Stimulated activated CD4-positive, alpha-beta T cell treated with anti-CD3 and anti-CD28 coated beads, Interleukin-2, amount 100 ng/mL, for 24 hours (primary cell): ENCODE measurements at regions not wholly inside any gene's neighbourhood (a gene's known extent, or its start where the extent isn't known, plus 50 kb on each side); places are given as distances from the start of the nearest gene placed in this dataset.

ENCODE experiments used
- DNase-seq, 2 donors: peaks; one replicate each; pipeline ENCODE4 v3.0.0-alpha.2; 2020

DNA sequence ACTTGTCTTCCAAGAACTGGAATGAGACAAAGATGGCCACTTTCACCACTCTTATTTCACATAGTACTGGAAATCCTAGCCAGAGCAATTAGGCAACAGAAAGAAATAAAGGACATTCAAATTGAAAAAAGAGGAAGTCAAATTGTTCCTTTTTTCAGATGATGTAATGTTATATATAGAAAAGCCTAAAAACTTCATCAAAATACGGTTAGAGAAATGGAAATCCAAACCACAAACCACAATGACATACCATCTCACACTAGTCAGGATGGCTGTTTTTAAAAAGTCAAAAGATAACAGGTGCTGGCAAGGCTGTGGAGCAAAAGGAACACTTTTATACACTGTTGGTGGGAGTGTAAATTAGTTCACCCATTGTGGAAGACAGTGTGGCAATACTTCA lies 113.3 kb upstream of the SPRY2 start:
- no peak for DNase-seq

DNA sequence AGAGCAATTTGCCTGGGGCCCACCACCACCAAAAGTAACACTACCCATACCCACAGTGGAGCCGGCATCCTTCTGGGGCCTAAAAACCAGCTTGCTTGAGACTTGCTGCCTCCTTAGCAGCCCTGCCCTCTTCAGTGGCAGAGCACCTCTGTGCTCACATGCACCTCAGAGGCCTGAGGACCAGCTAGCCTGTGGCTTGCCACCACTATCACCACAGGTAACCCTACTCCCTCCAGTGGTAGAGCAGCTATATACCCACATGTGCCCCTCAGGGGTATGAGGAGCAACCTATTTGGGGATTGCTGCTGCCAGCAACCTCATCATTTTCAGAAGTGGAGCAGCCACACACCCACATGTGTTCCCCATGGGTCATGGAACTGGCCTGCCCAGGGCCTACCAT lies 111.4 kb upstream of the SPRY2 start:
- DNase-seq: no peak

DNA sequence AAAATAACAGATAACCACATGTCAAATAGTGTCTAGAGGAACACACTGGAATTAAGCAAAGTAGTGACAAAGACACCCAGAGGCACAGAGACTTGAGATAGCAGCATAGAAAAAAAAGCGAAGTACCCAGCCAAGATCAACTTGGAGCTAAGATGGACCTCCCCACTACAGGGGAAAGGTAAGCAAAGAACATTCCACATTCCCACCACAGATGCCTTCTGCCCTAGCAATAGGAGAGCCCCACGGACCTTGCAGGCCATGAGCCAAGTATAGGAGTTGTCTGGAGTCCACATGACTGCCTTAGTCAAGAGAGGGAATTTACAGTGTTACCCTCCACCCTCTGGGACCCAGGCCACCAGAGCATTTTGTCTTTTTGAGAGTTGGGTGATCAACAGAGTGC lies 110.7 kb upstream of the SPRY2 start:
- DNase-seq: no peak

DNA sequence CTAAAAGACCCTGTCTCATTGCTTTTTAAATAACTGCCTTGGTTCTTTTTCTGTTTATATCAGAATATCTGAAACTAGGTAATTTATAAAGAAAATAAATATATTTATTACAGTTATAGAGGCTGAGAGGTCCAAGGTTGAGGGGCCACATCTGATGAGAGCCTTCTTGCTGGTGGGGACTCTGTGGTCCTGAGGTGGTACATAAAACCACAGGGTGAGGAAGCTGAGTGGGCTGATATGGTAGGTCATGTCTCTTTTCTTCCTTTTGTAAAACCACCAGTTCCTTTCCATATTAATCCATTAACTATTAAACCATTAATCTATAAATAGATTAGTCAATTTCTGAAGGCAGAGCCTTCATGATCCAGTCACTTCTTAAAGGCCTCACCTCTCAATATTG lies 109.5 kb upstream of the SPRY2 start:
- no peak for DNase-seq

DNA sequence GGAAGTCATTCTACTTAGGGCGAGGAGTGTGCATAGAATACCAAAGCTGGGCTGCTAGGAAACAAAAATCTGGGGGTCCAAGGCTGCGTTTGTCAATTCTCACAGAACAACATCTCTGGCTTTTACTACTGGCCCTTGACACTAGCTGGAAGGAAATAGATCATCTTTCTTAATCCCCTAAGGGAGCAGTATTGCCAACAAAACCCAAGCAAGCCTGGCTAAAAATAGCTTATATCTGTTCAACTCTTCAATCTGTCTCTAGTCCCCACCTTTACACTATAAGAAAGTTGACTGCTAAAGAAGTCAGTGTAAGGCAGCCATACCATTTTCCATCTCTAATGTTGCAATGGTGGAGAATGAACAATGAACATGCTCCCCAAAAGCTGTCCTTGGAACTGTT lies 107.8 kb upstream of the SPRY2 start:
- DNase-seq: no peak

DNA sequence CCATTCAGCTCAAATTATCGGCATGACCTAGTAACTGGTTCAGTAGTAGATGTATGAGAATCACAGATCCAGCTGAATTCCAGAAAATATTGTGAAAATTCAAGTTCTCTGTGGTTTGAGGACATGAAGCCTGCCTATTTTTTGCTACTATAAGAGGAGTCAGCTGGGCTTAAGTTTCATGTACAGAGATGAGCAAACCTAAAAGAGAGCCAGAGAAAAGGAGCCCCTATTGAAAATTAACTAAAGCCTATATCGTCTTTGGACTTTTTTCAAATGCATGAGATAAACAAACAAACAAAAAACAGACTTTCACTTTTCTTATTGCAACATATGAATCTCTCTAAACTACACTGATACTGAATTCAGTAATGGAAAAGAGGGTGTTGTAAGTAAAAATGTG lies 106.8 kb upstream of the SPRY2 start:
- no peak for DNase-seq

DNA sequence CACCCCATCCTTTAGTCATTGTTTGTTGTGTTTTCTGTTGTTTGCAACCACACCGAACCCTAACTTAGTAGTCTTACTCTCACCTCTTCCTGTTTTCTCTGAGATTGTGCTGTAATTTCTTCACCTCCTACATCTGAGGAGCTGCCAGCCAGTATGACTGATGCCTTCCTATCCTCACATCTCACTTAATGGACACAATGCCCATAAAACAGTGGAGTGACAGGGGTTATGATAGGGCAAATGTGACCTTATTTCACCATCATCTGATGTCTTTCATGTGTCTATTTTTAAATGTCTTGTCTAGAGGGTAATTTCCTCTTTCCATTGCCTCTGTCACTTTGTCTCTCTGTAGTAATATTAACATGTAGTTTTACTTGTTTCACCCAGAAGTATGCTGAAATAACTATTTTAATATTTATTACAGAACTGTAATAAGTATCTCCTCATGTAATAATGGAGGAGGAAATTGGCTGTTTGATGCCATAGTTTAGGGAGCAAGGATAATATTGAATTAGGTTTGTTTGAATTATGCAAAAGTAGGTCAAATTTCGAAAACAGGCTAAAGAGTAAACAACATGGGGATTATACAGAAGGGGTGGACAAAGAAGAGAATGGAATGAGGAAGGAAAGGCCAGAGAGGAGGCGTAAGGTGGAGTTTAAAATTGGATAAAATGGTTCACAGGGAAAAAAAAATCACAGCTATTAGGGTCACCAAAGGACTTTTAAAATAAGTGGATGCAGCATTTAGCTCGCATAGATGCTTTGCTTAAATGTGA lies 103.5 kb upstream of the SPRY2 start:
- DNase-seq: no peak

DNA sequence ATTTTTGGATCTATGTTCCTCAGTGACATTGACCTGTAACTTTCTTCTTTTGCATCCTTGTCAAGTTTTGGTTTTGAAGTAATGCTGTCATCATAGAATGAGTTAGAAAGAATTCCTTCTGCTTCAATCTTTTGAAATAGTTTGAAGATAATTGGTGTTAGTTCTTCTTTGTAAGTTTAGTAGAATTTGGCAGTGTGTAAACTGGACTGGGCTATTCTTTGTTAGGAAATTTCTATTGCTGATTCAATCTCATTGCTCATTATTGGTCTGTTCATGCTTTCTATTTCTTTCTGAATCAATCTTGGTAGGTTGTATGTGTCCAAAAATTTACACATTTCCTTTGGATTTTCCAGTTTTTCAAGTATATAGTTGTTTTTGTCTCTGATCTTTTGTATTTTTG lies 101.7 kb upstream of the SPRY2 start:
- DNase-seq: no peak

DNA sequence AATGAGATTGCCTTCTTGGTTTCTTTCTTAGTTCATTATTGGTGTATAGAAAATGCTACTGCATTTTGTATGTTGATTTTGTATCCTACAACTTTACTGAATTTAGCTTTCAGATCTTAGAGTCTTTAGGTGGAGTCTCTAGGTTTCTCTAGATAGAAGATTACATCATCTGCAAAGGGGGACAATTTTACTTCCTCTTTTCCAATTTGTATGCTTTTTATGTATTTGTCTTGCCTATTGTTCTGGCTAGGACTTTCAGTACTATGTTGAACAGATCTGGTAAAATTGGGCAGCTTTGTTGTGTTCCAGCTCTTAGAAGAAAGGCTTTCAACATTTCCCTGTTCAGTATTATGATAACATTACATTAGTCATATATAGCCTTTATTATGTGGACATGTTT lies 101.0 kb upstream of the SPRY2 start:
- no peak for DNase-seq

DNA sequence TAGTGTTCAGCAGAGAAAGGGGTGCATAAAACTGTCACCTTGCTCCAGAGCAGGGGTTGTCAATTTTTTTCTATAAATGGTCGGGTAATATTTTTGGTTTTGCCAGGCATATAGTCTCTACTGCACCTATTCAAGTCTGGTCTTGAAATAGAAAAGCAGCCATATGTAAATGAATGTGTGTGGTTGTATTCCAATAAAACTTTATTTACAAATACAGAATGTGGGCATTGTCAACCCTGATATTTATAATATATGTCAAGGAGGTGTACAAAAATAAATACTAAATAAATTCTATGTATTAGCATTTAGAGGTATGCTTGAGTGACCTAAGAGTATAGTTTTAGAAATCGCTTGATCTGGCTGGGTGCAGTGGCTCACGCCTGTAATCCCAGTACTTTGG lies 97.6 kb upstream of the SPRY2 start:
- DNase-seq: no peak

DNA sequence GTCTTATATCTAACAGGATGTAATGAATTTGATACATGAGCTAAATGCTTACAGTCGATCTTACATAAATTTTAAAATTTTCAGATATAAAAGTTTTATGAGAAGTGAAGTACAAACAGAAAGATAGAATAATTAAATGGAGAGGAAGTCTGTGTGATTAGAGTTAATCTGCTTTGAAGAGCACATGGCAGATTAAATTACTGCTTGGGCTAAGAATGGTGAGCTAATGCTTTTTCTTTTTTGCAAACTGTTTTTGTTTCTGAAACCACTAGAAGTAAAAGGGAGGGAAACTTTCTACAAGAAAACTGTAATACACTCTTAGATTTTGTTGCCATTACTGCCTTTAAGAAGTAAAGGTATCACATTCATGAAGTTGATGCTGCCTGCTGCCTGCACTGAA lies 96.3 kb upstream of the SPRY2 start:
- DNase-seq: no peak

DNA sequence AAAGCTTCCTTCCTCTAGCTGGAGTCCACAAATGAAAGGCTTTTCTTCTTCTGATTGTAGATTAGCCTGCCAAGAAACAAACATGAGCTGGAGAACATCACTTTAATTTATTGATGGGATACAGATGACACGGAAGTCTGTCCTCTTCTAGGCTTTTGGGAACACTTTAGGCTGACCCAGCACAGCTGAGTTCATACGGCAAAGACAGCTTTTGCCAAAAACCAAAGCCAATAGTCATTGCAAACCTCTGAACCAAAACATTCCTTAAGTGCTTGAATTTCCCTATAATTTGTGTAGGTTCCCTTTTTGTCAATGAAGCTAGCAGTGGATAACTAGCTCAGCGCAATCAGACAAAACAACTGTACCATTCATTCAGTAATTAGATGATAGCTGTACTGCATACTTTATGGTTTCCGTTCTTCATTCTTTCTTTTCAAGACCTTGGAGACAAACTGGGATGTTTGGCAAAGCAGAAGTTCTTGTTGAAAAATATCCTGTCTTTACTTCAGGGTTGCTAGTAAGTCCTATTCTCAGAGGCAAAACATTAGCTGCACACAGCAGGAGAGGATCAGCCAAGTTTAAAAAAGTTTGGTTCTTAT lies 95.7 kb upstream of the SPRY2 start:
- no peak for DNase-seq

DNA sequence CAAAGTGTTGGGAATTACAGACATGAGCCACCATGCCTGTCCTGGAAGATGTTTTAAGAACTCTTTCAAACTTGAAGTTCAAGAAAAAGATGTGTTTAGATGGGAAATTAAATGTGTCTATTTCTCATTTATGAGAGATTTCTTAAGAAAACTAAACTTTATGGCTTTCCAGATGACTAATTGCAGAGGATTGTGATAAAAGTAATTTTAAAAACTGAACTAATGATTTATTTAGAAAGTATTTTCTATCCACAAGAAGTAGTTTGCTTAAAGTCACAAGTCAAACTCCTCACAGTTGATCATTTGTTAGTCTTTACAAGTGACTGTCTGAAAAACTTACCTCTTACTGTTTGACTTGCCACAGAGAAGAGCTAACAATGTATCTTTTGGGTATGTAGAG lies 89.6 kb upstream of the SPRY2 start:
- no peak for DNase-seq

DNA sequence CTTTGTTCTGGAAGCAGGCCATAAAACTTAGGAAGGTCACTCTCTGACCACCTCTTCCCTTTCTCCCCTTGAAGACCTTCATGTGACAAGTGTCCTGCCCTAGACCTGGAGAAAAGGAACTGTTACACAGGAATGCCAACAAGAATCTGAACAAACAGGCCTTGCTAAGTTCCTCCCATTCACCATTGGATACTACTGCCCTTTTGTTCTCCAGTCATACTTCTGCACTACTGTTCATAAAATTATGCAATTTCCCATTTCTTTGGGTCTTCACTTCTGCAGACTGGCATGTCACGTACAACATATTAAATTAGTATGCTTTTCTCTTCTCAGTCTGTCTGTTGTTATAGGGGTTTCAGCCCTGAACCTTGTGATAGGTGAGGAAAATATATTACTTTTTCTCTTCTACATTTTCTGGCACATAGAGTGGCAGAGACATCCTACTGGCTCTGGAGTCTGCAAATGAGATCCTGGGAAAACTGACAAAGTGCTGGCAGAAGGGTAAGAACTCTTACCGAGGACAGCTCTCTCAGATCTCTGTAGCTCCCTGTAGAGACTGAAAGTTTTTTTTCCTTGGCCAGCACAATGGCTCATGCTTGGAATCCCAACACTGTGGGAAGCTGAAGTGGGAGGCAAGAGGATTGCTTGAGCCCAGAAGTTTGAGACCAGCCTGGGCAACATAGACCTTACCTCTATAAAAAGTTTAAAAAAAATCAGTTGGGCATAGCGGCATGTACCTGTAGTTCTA lies 87.6 kb upstream of the SPRY2 start:
- no peak for DNase-seq

DNA sequence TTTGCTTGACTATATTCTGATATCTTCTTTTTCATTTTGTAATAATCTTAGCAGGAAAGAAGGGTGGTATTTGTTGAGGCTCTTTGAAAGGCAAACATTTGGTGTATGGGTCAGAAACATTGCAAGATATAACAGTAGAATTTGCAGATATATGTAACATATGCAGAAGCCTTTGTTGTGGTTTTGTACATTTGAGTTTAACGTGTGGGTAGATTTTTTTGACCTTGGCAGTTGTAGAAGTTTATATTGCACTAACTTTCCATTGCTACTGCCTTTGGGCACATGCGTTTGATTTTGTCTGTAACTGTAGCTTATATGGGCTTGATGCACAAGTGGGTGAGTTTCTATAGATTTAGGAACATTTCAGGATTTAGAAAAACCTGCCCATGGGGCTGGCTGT lies 78.5 kb upstream of the SPRY2 start:
- no peak for DNase-seq

DNA sequence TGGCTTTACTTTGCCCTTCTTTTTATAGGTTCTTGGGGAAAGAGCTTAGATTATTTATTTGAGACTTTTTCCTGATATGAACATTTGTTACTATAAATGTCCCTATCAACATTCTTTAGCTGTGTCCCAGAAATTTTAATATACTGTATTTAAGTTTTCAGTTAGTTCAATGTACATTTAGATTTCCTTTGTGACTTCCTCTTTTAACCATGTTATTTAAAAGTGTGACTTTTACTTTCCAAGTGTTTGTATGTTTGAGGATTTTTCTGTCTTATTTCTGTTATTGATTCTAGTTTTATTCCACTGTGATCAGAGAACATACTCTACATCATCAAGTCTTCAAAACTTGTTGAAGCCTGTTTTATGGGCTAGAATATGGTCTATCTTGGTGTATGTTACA lies 72.7 kb upstream of the SPRY2 start:
- no peak for DNase-seq

DNA sequence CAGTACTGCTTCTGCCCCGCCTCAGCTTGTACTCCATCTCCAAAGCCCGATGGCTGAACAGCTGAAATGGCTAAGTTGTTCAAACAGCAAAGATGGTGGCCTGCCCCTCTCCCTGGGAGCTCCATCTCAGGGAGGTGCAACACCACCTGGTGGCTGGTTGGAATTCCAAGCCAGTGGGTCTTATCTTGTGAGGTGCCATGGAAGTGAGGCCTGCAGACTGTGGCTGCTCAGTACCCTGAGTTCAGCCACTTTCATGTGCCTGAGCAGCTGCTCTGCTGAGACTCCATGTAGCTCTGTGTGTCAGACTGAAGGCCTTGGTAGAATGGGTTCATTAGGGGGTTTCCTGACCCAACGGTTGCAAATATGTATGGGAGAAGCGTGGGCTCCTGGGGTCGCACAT lies 67.3 kb upstream of the SPRY2 start:
- no peak for DNase-seq

DNA sequence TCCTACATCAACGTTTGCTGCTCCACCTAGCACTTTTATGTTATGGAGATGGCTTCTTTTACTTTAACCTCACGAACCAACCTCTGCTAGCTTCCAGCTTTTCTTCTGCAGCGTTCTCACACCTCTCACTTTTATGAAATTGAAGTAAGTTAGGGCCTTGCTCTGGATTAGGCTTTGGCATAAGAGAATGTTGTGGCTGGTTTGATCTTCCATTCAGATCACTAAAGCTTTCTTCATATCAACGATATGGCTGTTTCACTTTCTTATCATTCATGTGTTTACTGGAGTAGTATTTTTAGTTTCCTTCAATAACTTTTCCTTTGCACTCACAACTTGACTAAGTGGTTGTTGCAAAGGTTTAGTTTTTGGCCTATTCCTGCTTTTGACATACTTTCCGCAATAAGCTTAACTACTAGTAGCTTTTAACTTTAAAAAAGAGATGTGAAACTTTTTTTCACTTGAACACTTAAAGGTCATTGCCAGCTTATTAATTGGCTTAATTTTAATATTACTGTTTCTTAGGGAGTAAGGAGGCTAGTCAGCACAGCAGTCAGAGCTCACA lies 60.0 kb upstream of the SPRY2 start:
- no peak for DNase-seq

DNA sequence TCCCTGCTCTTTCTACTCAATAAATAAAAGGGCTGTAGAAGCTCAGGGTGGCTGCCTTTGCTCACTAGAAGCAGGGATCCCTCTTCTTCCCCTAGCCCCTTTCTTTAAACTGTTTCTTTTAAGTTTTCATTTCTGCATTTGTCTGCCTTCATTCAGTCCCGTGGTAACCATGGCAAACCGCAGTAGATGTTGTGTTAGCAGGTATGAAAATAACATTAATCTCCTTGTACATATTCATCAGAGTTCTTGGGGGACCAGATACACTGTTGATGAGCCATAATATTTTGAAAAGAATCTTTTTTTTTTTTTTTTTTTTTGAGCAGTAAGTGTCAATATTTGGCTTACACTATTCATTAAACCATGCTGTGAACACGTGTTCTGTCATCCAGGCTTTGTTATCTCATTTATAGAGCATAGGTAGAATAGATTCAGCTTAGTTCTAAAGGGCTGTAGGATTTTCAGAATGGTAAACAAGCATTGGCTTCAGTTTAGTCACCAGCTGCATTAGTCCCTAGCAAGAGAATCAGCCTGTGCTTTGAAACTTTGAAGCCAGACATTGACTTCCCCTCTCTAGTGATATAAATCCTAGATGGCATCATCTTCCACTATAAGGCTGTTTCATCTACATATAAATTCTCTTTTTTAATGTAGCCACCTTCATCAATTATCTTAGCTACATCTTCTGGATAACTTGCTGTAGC lies 59.4 kb upstream of the SPRY2 start:
- no peak for DNase-seq

DNA sequence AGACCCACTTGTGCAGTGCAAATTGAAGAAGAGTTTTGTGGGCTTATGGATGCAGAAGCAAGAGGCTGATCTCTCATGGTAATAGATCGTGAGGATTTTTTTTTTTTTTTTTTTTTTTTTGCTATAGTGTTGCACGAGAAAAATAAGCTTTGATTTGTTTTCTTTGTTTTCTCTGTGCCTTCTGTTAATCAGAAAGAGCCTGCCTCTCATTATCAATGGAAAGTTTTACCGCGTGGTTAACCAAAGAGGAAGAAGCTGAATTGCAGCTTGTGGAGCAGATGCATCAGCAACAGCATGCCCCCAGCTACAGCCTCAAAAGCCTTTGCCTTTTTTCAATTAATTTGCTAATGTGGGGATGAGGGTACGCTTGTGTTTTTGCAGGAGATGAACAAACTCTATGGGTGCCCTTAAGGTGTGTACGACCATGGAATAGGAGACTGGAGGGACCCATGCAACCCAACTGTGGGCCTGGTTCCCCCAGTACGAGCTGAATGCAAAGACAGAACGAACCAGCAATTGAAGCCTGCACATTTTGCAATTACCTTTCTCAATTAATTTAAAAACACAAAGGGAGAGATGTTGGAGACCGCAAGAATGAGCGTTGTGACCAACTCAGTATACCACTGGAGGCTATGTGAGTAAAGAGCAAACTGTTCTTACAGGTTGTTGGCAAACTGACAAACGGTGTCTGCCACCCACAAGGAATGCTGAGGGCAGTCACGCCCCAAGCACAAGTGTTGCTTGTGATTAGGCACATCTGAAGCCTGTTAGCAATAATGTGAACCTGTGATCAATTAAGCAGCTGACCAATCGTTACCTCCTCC lies 58.6 kb upstream of the SPRY2 start:
- no peak for DNase-seq
